HG03432 (cell line): ENCODE measurements at regions not wholly inside any gene's neighbourhood (a gene's known extent, or its start where the extent isn't known, plus 50 kb on each side); places are given as distances from the start of the nearest gene placed in this dataset.
"Not testable (repeated sequence)": the region's sequence is repeated elsewhere in the genome, so short reads cannot be mapped to it uniquely, and the experiment has no call there.

Experiments used
- ATAC-seq: cut with Tn5 transposase; IDR thresholded peaks from one replicate; pipeline ENCODE4 v1.9.1; 2021; ENCODE audit warnings: mild to moderate bottlenecking, moderate library complexity; ENCODE audit not compliant: unreplicated experiment

DNA sequence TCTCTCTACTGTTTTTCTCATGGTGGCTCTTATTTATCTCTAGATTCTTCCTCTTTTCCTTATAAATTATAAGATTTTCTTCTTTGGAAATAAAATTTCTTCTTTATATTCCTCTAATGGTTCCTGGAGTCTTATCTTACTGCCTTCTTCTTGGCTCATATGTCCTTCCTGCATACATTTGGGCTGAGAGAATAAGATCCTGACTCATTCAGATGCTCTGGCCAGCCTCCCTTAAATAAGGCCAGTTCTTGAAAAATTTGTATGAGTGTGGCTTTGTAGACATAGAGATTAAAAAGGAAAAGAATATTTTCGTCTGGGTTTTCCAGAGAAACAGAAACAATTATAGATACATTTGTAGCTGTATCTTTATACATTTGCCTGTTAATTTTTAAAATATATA, 411.3 kb downstream of the KIF20B start:
- ATAC-seq, result no peak

DNA sequence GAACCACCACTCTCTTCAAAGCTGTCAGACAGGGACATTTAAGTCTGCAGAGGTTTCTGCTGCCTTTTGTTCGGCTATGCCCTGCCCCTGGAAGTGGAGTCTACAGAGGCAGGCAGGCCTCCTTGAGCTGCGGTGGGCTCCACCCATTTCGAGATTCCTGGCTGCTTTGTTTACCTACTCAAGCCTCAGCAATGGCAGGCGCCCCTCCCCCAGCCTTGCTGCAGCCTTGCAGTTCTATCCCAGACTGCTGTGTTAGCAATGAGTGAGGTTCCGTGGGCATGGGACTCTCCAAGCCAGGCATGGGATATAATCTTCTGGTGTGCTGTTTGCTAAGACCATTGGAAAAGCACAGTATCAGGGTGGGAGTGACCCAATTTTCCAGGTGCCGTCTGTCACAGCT, 417.2 kb downstream of the KIF20B start:
- ATAC-seq, result not testable (repeated sequence)

DNA sequence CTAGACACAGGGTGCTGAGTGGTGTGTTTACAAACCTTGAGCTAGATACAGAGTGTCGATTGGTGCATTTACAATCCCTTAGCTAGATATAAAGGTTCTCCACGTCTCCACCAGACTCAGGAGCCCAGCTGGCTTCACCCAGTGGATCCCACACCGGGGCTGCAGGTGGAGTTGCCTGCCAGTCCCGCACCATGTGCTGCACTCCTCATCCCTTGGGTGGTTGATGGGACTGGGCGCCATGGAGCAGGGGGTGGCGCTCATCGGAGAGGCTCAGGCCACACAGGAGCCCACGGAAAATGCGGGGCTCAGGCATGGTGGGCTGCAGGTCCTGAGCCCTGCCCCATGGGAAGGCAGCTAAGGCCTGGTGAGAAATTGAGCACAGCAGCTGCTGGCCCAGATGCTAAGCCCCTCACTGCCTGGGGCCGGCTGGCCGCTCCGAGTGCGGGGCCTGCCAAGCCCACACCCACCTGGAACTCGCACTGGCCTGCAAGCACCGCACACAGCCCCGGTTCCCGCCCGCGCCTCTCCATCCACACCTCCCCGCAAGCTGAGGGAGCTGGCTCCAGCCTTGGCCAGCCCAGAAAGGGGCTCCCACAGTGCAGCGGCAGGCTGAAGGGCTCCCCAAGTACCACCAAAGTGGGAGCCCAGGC, 418.4 kb downstream of the KIF20B start:
- ATAC-seq, result not testable (repeated sequence)

DNA sequence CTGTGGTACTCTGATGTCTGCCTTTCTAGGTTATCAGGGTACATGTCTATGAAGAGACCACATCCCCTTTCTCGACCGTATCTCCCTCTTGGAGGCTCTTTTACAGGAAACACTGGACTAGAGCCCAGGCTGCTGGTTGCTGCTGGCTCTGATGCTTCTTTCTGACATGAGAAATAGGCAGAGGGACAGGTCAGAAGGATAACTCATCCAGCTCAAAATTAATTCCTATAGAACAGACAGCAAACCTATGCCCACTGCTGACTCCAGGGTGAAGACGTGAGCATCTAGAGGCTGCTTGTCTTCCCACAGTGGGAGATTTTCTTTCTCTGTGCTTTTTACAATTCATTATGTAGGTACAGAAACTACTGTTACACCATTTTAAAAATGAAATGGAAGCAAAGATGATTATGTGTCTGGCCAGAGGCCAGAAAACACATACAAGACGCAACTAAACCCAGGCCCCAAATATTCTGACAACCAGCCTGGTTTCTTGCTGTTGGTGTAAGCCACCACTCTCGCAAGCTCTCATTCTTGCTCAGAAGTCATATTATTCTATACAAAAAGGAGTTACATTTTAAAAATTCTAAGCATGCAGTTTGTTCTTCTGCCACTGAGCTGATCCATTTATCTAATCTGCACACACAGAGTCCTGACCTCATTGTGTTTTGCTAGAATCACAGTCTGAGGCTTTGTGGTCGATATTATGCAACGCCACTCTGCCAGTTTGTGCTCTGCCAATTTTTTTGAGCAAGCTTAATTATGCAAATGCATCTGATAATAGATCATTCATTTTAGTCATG, 424.3 kb downstream of the KIF20B start:
- ATAC-seq, result no peak

DNA sequence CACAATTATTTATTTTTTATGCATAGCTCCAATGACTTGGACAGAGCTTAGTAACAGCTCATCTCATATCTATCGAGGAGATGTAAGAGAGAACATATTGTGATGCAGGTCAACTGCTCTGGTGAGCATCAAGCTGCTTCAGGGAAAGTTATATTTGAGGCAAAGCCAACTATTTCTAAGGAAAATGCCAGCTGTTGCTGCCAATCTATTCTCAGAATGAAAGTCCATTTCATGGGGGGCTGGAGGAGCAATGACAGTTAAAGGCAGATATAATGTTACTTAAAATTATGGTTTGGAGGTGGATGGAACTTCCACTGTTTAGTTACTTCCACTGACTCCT, 424.8 kb downstream of the KIF20B start:
- no peak for ATAC-seq

DNA sequence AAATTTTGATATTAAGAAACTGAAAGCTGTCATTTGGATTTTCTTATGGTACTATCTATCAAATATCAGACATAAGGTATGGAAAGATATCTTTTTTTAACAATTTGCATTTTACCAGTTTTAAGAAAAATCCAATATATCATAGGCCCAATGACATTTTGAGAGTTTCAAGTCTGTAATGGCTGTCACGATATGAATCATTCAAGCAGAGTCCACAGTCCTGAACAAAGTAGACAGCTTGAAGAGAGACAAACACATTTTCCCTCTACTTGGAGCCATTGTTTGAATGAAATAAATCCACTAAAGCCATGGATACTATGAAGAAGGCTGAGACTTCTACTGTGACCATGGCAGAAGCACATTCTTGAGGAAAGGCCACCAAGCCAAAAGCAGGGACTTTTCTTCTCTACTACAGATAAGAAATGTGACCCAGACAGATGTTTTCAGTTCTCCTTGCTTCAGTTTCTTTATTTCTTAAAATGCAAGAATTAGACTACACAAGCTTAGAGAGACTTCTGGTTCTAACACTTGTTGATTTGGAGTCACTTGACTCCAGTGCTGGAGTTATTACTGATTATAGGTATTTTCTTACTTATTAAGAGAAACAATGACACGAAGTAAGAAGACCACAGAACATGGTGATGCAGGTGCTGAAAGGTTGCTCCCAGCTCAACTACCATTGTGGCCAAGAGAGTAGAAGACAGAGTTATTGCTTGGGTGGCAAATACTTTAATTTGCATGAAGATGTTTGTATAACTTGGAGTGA, 429.1 kb downstream of the KIF20B start:
- peak; percentile 64 for ATAC-seq

DNA sequence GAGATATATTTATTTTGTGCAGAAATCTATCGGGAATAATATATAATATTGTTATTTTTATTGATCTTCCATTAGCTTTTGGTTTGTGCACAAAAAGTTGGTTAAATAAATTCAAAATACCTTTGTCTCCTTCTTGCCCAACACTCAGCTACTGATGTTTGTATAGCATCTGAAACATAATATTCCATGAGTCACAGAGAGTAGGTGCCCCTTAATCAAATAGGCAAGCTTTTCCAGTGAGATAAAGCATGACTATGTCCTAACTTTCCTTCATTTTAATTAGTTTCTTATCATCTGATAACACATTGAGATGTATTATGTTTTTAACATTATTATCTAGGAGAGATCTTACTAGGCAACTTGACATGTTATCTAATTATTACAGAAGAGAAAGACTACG, 432.2 kb downstream of the KIF20B start:
- ATAC-seq, result no peak

DNA sequence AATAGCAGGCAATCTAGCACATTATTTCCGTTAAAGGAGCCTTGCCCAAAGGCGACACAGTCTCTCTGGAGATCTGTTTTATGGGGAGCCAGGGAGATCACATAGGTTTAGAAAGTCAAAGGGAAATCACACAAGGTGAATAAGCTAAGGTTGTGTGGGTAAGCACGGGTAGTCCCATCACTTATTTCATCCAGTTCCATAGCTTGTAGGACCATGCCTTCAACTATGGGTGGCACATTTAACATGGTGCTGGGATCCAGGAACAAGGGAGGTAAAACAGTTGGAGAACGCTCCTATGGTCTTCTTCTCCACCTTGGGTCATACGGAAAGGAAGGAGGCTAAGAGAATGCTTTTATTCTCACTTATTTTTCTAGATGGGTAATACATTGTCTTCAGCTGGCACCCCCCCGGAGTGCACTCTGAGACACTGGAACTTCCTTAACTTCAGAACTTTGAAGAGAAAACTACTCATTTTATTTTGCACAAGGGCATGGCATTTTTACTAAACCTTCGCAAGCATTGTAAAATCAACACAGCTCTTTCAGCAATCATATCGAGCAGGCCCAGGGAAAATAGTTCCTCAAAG, 435.4 kb downstream of the KIF20B start:
- no peak for ATAC-seq

DNA sequence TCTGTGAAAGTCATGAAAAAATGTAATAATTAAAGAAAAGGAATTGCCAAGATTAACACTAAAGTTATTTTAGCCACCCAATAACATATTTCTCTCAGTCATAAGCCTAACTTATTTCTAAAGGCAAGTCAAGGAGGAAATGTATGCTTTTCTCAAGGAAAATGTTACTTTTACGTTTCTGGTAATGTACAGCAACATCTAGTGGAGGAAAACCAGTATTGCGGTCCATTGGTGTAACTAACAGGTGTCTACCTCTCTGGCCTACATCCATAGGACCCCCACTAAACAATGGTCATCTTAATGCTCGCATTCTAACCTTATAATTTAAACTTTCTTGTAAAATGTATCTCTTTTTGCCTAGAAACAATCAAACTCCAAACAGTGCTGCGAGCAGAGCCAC, 437.5 kb downstream of the KIF20B start:
- ATAC-seq, result no peak

DNA sequence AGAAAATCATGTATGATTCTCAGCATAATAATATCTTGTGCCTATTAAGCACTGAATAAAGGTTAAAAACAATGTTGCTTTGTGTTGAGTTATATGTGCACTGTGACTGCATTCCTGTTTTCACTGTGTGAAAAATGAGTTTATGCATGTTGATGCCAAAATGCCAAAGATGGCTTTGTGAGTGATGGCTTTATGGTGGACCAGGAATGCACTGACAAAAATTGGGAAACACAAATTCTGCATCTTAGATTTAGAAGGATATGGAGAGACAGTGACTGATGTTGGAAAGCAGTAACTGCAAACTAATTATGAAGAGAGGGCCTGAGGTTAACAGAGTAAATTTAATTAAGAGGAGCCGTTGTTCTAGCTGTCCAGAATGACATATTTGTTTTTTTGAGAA, 440.4 kb downstream of the KIF20B start:
- no peak for ATAC-seq

DNA sequence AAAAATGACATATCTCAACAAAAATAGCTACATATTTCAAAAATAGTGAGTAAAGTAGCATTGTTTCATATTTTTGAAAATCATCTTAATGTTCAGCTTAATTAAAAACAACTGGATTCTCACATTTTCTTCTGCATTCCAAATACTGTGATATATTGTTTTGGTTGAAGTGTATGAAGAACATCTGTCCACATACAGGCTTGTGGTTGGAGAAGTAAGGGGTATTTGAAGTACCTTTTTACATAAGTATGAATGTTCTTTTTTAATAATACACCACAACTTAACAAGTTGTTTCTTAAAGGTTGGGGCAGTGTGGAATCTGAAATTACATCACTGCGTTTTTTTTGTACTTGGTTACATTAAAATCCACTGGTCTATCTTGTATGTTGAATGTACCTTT, 442.5 kb downstream of the KIF20B start:
- ATAC-seq, result no peak

DNA sequence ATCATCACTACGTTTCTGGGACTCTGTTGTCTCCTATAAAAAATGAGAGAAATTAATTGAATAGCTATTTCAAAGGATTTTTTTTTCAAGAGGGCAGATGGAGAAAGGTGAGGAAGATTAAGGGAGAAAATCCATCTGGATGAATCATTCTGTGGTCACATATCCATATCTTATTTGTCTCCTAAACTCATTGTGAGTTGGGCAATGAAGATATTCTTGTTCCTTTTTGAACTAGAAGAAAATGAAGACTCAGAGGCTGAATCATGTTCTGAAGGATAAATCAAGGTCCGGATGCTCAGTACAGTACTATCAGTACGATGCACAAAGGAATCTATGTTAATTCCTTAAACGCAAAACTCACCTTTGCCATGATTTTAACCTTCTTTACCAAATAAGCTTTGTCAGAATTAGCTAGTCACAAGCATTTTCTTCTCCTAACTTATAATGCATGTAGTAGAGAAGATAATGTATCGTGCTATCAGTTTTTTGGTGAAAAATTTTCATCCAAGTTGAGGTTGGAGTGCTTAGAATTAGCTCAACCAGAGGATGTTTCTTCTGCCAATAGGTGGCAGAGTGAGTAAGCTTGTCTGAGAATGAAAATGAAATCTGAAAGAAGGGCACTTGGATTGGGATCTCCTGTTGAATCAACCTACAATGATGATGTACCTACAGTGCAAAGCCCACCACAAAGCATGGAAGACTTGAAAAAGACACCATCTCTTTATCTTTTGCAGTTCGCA, 446.9 kb downstream of the KIF20B start:
- ATAC-seq, result no peak

DNA sequence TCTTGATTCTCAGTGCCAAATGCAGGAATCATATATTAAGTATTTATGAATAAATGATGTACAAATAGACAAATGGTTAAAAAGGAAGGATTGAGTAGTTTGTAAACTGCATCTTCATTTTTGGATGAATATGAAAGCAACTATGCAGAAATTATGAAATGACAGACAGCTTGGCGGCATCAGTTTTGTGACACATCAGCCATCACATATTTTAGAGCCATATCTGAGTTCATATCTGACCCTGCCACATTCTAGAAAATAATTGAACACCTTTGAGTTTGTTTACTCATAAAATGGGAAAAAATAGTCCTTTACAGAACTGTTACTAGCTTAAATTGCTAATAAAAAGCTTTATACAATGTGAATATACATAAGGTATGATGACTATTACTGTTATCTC, 448.2 kb downstream of the KIF20B start:
- no peak for ATAC-seq

DNA sequence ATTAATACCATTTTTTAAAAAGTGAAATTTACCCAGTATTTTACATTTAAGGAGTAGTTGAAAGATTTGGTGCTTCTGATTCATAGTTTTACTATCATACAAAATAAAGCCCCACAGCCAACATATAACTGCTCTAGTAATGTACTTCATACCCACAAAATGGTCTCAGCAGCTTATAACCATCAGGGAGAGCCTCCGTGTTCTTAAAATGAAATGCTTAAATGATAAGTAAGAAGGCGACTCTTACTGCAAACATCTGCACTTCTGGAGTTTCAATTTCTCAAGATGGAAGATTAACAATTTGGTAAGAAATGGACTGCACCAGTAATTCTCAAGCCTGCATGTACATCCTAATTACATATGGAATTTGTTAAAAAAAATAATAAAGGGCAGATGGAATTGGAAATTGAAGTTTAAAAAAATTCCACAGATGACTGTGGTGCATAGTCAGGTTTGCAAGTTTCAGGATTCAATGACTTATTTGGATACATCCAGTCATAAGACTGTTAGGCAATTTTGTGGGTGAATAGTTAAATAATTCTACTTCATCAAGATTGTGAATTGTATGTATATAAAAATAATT, 461.0 kb downstream of the KIF20B start:
- no peak for ATAC-seq

DNA sequence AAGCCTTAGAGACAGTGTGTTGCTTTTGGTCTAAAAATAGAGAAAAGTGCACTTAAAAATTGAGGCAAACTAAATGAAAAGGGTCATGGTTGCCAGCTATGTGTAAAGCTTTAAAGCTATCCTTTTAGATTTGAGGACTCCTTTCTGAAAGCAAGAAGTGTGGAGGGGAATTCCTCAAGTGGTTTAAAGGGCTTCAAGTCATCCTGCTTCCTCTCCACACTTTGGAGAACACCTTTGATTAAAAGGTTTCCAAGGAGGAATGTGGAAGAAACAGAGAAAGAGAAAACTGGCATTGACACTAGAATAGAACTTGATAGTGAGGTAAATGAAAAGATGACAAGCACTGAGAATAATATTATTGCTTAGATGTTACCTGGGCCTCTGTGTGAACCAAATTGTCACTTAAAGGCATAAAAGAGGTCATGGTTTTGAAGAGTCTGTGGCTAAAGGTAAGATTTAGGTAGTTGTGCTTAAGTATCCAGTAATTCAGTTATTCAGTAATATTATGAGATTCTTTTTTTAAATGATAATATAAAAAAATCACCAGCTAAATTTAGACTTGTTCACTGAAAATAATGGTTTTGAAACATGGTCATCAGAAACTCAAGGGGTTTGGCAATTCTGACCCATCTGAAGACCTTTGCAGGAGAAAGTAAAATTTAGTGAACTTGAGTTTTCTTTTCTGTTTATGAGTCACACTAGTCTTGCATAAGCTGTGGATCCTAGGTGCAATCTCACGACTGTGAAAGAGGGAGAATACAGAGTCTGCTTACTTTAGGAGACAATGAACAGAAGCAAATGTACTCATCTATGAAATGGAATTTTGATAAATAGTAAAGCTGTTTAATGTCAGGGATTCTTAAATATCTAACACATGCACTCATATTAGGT, 466.0 kb downstream of the KIF20B start:
- peak; percentile 88 for ATAC-seq

DNA sequence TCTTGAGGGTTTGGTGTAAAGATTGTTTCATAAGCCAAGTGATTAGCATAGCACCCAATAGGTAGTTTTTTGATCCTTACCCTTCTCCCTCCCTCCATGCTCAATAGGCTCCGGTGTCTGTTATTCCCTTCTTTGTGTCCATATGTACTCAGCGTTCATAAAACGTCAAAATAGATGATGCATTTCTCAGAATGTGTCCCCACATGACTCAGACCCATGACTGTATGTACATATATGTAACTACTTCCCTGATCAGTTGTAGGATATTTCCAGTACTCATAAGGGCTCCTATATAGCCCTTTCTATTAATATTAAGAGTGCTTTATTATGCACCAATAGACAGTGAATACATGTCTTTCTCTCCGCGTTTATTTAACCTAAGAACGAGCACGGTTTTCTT, 466.9 kb downstream of the KIF20B start:
- ATAC-seq, result no peak

DNA sequence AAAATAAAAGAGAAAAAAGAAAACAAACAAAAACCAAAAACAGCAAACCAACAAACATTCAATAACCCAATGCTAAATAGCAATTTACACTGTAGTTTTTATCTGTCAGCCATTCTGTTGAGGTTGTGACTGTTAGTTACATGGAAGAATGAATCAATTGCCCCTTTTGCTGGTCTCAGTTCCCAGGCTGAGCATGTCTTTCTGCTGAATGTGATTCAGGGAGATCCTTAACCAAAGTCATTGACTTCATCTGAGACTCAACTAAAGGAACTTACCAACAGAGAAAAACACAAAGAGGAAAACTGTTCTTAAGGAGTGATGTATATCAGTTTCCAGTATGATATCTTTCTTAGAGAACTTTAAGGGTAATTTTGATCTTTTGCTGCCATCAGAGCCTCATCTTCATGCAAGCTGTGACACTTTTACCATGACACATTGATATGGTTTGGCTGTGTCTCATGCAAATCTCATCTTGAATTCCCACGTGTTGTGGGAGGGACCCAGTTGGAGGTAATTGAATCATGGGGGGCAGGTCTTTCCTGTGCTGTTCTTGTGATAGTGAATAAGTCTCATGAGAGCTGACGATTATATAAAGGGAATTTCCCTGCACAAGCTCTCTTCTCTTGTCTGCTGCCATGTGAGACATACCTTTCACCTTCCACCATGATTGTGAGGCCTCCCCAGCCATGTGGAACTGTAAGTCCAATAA, 469.8 kb downstream of the KIF20B start:
- ATAC-seq, result no peak

DNA sequence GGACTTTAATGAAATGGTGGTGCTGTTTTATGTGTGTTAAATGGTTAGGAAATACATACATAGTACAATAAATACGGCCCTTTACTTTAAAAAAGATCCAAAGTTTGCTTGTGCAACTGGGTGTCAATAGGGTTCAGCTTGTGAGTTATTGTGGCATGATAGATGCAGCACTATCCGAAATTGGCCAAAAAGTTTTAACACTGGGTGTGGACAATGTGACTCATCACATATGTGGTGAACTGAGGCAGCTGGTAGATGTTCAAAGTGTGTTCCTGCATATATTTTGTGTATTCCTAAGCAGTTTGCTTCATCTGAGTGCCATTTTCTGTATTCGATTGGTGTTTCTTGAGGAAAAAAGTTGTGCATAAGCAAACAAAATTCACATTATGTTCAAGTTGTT, 473.1 kb downstream of the KIF20B start:
- no peak for ATAC-seq

DNA sequence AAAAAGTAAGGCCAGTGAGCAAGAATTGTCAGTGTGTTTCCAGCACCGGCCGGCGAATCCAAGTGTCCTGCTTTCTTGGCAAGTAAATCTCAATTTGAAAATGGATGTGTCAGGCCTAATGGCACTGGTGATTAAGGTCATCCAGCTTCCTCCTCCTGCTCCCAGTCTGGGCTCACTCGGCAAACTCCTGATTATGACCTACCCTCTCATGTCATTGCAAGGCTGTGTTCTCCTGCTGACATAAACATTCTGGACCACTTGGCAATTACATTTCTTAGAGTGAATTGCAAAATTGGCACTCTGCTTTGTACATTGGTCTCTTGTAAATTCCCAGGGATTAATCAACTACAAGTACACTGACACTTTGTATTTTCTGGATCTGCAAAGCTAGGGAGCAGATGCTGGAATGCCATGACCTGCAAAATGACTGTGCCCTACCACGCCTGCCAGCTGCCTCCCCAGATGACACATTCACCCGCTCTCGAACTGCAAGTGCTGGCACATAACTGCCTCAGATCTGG, 473.8 kb downstream of the KIF20B start:
- no peak for ATAC-seq
